ENCODE measurements at regions not wholly inside any gene's neighbourhood (a gene's known extent, or its start where the extent isn't known, plus 50 kb on each side); places are given as distances from the start of the nearest gene placed in this dataset.
A peak's percentile ranks its signal among the peaks of the same experiment; 100 is the strongest.

DNA sequence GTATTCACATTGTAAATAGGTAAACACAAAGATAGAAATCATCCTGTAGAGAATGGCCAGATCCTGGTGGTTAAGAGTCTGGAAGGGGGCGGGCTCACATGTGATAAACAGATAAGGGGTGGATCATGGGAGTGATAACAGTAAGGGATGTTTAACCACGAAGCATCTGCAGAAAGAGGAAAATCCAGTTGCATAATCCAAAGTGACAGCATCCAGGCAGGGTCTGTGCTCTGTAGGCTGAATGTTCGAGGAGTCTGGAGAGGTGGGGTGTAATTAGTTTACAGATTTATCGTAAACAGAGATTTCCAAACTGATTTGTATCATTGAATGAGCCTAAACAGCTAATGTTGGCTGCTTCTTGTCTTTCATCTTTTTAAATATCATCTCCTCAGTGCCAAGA is 1009.8 kb upstream of the SLIT2 start:
- H3K36me3 ChIP-seq (ENCODE audit: control insufficient read depth, insufficient read depth, low read length), result no peaks in the 10 kb centered on the region
- no peak for DNase-seq (ENCODE audit: low read depth)
- H3K4me3 ChIP-seq (ENCODE audit: low read depth, low read length), result no peak overlapping the region
- no peaks in the 10 kb centered on the region for H3K27me3 ChIP-seq (ENCODE audit: control insufficient read depth, insufficient read depth, low read length)
- no peak for TF ChIP-seq CTCF (IDR thresholded peaks at IDR 0.05; ENCODE audit: insufficient read depth, low read length, poor library complexity, severe bottlenecking)

DNA sequence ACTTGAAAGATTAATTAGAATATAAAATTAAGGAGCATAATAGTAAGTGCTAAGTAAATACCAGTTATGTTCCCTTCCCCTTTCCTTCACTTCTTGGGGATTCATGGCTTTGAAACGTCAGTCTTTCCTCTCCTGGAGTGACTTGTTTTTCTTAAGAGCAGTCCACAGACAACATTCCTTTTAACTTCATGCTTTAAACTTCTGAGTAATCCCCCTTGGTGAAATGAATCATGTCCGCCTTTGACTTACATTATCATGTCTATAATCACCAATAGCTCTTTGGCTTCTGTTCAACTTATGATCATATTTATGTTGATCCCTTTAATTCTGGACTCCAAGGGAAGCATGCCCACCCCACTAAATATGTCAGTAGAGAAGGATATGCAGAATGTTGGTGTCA is 1012.1 kb upstream of the SLIT2 start:
- no peaks in the 10 kb centered on the region for H3K36me3 ChIP-seq (ENCODE audit: control insufficient read depth, insufficient read depth, low read length)
- no peak overlapping the region for H3K4me3 ChIP-seq (ENCODE audit: low read depth, low read length)
- no peak for TF ChIP-seq CTCF (IDR thresholded peaks at IDR 0.05; ENCODE audit: insufficient read depth, low read length, poor library complexity, severe bottlenecking)
- H3K27me3 ChIP-seq (ENCODE audit: control insufficient read depth, insufficient read depth, low read length), result no peaks in the 10 kb centered on the region
- DNase-seq (ENCODE audit: low read depth), result no peak

DNA sequence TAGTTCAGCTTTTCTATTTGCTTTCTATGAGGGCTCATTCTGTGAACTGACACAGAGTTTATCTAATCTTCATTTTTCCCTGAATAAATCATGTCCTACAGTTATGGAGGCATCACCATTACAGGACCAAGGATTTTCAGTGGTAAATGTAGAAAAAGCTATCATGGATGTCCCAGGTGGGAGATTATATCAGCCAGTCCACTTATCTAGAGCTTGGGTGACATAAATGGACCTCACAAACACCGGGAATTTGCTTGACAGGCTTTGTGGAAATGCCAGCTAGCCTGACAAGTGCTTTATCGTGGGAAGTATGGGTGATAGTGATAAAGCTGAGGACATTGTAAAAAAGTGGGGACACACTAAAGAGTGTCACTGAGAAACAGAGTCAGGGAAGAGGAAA is 1015.2 kb upstream of the SLIT2 start:
- no peaks in the 10 kb centered on the region for H3K27me3 ChIP-seq (ENCODE audit: control insufficient read depth, insufficient read depth, low read length)
- H3K36me3 ChIP-seq (ENCODE audit: control insufficient read depth, insufficient read depth, low read length), result no peaks in the 10 kb centered on the region
- no peak for TF ChIP-seq CTCF (IDR thresholded peaks at IDR 0.05; ENCODE audit: insufficient read depth, low read length, poor library complexity, severe bottlenecking)
- no peak overlapping the region for H3K4me3 ChIP-seq (ENCODE audit: low read depth, low read length)
- no peak for DNase-seq (ENCODE audit: low read depth)

DNA sequence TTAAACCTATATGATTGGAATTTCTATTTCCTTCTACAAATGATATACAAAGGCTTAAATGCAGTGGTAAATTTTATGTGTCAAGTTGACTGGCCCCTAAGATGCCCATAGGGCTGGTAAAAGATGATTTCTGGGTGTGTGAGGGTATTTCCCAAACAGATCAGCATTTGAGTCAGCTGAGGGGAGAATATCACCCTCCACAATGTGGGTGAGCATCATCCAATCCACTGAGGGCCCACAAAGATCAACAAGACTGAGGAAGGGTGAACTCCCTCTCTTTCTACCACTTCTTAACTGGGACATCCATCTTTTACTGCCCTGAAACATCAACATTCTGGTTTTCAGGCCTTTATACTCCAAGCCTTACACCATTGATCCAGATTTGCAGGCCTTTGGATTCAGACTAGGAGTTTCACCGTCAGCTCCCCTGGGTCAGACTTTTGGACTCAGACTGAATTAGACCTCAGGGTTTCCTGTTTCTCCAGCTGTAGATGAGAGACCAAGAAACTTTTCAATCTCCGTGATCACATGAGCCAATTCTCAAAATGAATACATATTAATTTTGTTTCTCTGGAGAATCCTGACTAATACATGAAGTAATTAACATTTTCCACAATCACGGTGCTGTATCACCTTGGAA is 1020.7 kb upstream of the SLIT2 start:
- Histone ChIP-seq H3K36me3 (ENCODE audit: control insufficient read depth, insufficient read depth, low read length) (no peaks in the 10 kb centered on the region), H3K27me3 (ENCODE audit: control insufficient read depth, insufficient read depth, low read length) (no peaks in the 10 kb centered on the region), H3K4me3 (ENCODE audit: low read depth, low read length) (no peak overlapping the region)
- TF ChIP-seq CTCF (IDR thresholded peaks at IDR 0.05; ENCODE audit: insufficient read depth, low read length, poor library complexity, severe bottlenecking), result no peak
- DNase-seq (ENCODE audit: low read depth), result no peak

- no peak for DNase-seq (ENCODE audit: low read depth)
- TF ChIP-seq CTCF (IDR thresholded peaks at IDR 0.05; ENCODE audit: insufficient read depth, low read length, poor library complexity, severe bottlenecking), result no peak
- no peak overlapping the region for H3K4me3 ChIP-seq (ENCODE audit: low read depth, low read length)
- H3K36me3 ChIP-seq (ENCODE audit: control insufficient read depth, insufficient read depth, low read length), result no peaks in the 10 kb centered on the region
- H3K27me3 ChIP-seq (ENCODE audit: control insufficient read depth, insufficient read depth, low read length), result no peaks in the 10 kb centered on the region
Observed at GRCh38 chr4:19227701-19228100, 1024.0 kb upstream of the SLIT2 start.

GRCh38 chr4:19224820-19225219 is 1026.9 kb upstream of the SLIT2 start:
- TF ChIP-seq CTCF (IDR thresholded peaks at IDR 0.05; ENCODE audit: insufficient read depth, low read length, poor library complexity, severe bottlenecking), result peak; percentile 7
- DNase-seq (ENCODE audit: low read depth), result no peak
- no peaks in the 10 kb centered on the region for H3K27me3 ChIP-seq (ENCODE audit: control insufficient read depth, insufficient read depth, low read length)
- no peaks in the 10 kb centered on the region for H3K36me3 ChIP-seq (ENCODE audit: control insufficient read depth, insufficient read depth, low read length)
- H3K4me3 ChIP-seq (ENCODE audit: low read depth, low read length), result no peak overlapping the region
